ENCODE measurements at regions not wholly inside any gene's neighbourhood (a gene's known extent, or its start where the extent isn't known, plus 50 kb on each side); places are given as distances from the start of the nearest gene placed in this dataset.

DNA sequence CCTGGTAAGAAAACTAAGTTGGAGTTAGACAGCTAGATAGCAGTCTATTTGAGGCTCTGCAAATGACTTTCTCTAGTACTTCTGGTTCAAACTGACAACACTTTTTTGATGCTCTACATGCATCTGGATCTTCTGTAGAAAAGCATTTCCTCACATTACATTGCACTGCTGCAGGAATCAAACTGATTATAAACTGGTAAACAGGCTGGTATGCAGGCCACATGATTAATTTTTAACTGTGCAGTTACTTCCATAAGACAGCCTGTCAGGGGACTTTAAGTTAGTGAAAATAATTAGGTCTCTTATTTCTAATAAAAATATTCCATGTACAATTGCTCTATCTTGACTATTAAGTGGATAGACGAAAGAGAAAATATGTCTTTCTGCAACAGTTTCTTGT is 550.0 kb upstream of the ALCAM start:
- peak overlapping the region in 1 of 4 experiments; percentile 34; a peak in 1 of 7 replicates for H3K9ac ChIP-seq (replicated peaks in 1 of 4; ENCODE audit: extremely low read depth in 1 of 4, low read depth in 3 of 4, low read length in 3 of 4)

More for the DNA sequence above, 550.0 kb upstream of the ALCAM start:
- H2AFZ ChIP-seq (ENCODE audit: low read length) = no peak overlapping the region
- no peak overlapping the region for H2AK5ac ChIP-seq (ENCODE audit: low read depth, low read length)
- H3K79me1 ChIP-seq (ENCODE audit: low read depth, low read length) = no peaks in the 10 kb centered on the region
- DNase-seq (ENCODE audit: low read depth in 1 of 2, low spot score in 2 of 2) (no peak), FAIRE-seq (no peak)
- no peak overlapping the region for H2BK12ac ChIP-seq (ENCODE audit: low read depth, low read length)
- no peak overlapping the region for H3K4me2 ChIP-seq (ENCODE audit: insufficient read depth in 1 of 2, low read depth in 2 of 2, low read length in 2 of 2)
- H4K5ac ChIP-seq (ENCODE audit: insufficient read length, low read depth, low read length) = no peak overlapping the region
- H3K23ac ChIP-seq (ENCODE audit: insufficient read length) = no peak overlapping the region
- H3K4ac ChIP-seq (replicated peaks; ENCODE audit: insufficient read length, low read depth, low read length) = no peak overlapping the region
- no peaks in the 10 kb centered on the region for H4K20me1 ChIP-seq (replicated peaks in 1 of 2; ENCODE audit: control insufficient read depth in 1 of 2, insufficient read depth in 2 of 2, low read length in 2 of 2)
- H4K91ac ChIP-seq (replicated peaks; ENCODE audit: insufficient read length, low read length) = no peak overlapping the region
- CTCF ChIA-PET (ENCODE audit: partially characterized antibody) = interaction anchor here (1.0 kb wide), 1 partner anchor 210 kb away, joined by 3 read pairs; no protein-coding TSS in a partner anchor
- H3K4me3 ChIP-seq (ENCODE audit: extremely low read depth in 1 of 4, insufficient read depth in 2 of 4, low read depth in 3 of 4, low read length in 4 of 4) = no peak overlapping the region
- no peak overlapping the region for H2BK5ac ChIP-seq (ENCODE audit: low read depth, low read length)
- POLR2A ChIA-PET (ENCODE audit: partially characterized antibody) = no interaction called here
- H3K79me2 ChIP-seq (ENCODE audit: control insufficient read depth in 1 of 2, insufficient read depth in 2 of 2, low read length in 2 of 2) = no peaks in the 10 kb centered on the region
- no peaks in the 10 kb centered on the region for H3K27me3 ChIP-seq (replicated peaks in 1 of 4; ENCODE audit: control insufficient read depth in 3 of 4, extremely low read depth in 1 of 4, insufficient read depth in 3 of 4, low read length in 3 of 4)
- H3K23me2 ChIP-seq (ENCODE audit: low read depth, low read length) = no peaks in the 10 kb centered on the region
- no peak overlapping the region for H3K27ac ChIP-seq (ENCODE audit: low read depth, low read length)
- H3K4me1 ChIP-seq (replicated peaks in 1 of 4; ENCODE audit: control insufficient read depth in 3 of 4, insufficient read depth in 4 of 4, low read length in 3 of 4) = peaks cover 0 to 6% (median 2%) of the 10 kb centered on the region in 4 experiments; a peak in 3 of 7 replicates
- WGBS, 2 experiments (ENCODE audit: extremely low coverage in 1 of 2, insufficient coverage in 1 of 2, insufficient read length in 1 of 2, insufficient replicate concordance in 2 of 2, low coverage in 1 of 2, low lambda C conversion rate in 2 of 2, missing lambda C conversion rate in 1 of 2) = 85% methylated on average over 1 of the region's 1 CpG; no CpG with 5 or more reads in 1 of the 2 experiments
- peaks cover 0 to 12% (median 5%) of the 10 kb centered on the region in 4 experiments; a peak in 4 of 8 replicates for H3K36me3 ChIP-seq (ENCODE audit: control insufficient read depth in 2 of 4, insufficient read depth in 4 of 4, low read length in 3 of 4)
- TF ChIP-seq TAF7 (optimal IDR thresholded peaks at IDR 0.05; ENCODE audit: borderline replicate concordance, low read depth, low read length) = no peak
- no peak for TF ChIP-seq CREB1 (IDR thresholded peaks at IDR 0.05)
- TF ChIP-seq RNF2 (IDR thresholded peaks at IDR 0.05; ENCODE audit: borderline replicate concordance, low read depth, low read length, missing control alignments, poor library complexity, severe bottlenecking) = no peak
- TF ChIP-seq JUN (IDR thresholded peaks at IDR 0.05; ENCODE audit: low read depth, low read length) = no peak
- TF ChIP-seq FOSL1 (IDR thresholded peaks at IDR 0.05; ENCODE audit: insufficient read depth, low read depth, low read length) = no peak
- no peak for TF ChIP-seq GTF2F1 (IDR thresholded peaks at IDR 0.05; ENCODE audit: borderline replicate concordance, low read depth, low read length)
- no peak for TF ChIP-seq GABPA (IDR thresholded peaks at IDR 0.05; ENCODE audit: borderline replicate concordance, insufficient read depth, low read length)
- TF ChIP-seq PHF8 (conservative IDR thresholded peaks at IDR 0.05; ENCODE audit: low read depth, low read length) = no peak
- TF ChIP-seq, protein P1, sequence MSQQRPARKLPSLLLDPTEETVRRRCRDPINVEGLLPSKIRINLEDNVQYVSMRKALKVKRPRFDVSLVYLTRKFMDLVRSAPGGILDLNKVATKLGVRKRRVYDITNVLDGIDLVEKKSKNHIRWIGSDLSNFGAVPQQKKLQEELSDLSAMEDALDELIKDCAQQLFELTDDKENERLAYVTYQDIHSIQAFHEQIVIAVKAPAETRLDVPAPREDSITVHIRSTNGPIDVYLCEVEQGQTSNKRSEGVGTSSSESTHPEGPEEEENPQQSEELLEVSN (IDR thresholded peaks at IDR 0.05) = no peak
- TF ChIP-seq SAP30 (IDR thresholded peaks at IDR 0.05; ENCODE audit: insufficient read depth, insufficient replicate concordance, low read length) = no peak
- TF ChIP-seq POLR2AphosphoS5 (IDR thresholded peaks at IDR 0.05; ENCODE audit: low read depth, low read length) = no peak
- no peak for TF ChIP-seq HDAC6 (IDR thresholded peaks at IDR 0.05; ENCODE audit: low read depth, low read length)
- H2BK20ac ChIP-seq (ENCODE audit: low read length) = no peak overlapping the region
- H2BK120ac ChIP-seq (replicated peaks; ENCODE audit: low read depth, low read length) = no peak overlapping the region
- H3K14ac ChIP-seq (ENCODE audit: insufficient read length) = no peak overlapping the region
- no peak overlapping the region; the same call in 1 of the 2 replicates for H3K18ac ChIP-seq (ENCODE audit: extremely low read depth, low read length)
- no peak overlapping the region for H2BK15ac ChIP-seq (ENCODE audit: low read length)
- H3K56ac ChIP-seq (replicated peaks; ENCODE audit: insufficient read length, low read depth, low read length) = no peak overlapping the region
- no peak overlapping the region for H4K8ac ChIP-seq (ENCODE audit: extremely low read depth, insufficient read depth, low read length)
- peaks cover 17% of the 10 kb centered on the region in 2 experiments for H3K9me3 ChIP-seq (ENCODE audit: insufficient read depth in 2 of 2, low read depth in 1 of 2, low read length in 1 of 2)
